GDM1 (cell line): ENCODE measurements at regions not wholly inside any gene's neighbourhood (a gene's known extent, or its start where the extent isn't known, plus 50 kb on each side); places are given as distances from the start of the nearest gene placed in this dataset.

Source experiments
- DNase-seq: peaks from one replicate; lab custom pipeline; 2025; lab: John Stamatoyannopoulos, UW

DNA sequence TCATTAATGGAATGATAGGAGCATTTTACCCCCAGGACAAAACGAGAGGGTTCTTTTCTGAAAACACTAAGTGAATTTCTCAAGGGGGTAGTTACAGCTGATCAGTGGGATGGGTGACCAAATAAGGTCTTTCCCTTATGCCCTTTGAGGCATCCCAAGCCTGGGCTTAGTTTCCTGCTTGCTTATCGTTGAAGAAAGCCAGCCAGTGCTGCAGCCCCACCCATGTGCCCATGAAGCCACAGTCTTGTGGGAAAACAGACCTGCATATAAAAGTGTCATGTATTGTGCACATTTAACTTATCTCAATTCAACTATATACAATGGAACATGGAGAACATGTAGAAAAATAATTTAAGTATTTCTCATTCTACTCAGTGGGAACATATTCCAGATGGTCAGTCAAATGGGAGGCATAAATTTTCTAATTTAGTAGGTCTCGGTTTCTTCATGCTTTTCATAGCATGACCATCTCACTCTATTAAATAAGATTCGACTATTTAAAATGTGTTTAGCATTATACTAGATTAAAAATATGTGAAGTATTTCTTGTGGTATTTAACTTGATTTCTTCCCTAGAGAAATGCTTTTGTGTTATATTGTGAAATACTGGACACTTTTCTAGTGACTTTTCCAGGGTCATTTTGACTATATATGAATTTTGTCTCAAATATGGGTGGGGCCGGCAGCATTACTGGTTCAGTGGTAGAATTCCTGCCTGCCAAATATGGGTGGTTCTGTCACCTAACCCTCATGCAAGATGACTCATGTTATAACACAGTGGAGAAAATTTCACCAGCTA is 189.7 kb upstream of the SGCD start:
- no peak for DNase-seq

DNA sequence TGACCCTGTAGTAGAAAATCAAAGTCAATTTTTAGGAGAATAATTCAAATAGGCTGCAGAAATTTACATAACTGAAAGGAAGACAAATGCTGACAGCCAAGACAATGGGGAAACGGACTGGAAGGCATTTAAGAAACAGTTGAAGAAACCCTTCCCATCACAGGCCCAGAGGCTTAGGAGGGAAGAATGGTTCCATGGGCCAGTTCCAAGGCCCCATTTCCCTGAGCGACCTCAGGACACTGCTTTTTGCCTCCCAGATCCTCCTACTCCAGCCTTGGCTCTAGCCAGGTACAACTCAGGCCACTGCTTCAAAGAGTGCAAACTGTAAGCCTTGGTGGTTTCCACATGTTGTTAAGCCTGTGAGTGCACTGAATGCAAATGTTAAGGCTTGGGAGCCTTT is 184.1 kb upstream of the SGCD start:
- no peak for DNase-seq

DNA sequence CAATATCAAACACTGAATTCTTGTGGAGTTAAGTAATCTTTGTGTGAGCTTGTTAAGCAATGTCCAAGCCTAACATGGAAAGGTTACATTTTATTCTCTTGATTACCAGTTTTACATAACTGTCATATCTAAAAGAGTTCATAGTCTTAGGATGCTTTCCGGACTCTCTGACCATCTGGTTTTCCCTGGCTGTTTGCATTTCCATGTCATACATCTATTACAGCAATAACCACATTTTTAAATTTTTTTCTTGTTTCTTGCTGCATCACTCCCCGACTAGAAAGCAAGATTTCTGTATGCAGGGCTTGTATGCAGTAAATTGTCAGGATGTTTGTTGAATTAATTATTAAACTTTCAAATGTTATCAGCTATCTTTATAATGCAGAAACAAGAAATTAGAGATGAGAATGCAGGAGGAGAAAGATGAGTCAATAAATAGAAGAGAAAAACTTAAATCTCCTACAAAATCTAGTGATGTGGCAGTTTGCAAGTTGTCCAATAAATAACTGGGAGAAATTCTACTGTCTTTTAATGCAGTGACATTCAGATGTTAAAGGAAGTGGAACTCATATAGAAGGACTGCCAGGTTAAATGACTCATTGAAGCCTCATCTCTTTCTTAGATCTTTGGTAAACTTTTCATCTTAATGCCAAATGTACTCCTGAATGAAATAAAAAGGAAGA is 179.6 kb upstream of the SGCD start:
- no peak for DNase-seq

DNA sequence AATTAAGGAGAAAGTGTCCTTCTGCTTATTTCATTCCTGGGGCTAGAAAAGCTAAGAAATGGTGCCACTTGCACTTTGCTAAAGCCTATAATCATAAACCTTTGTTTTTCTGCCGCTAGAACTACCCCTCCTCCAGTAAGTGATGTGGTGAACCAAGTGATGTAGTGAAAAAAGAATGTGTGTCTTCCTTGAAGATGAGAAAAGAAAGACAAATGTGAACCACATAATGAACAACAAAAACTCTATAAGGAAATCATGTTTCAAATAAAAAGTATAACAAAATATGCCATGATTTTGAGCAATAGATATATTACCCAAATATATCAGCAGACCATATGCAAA is 179.0 kb upstream of the SGCD start:
- DNase-seq, result no peak

DNA sequence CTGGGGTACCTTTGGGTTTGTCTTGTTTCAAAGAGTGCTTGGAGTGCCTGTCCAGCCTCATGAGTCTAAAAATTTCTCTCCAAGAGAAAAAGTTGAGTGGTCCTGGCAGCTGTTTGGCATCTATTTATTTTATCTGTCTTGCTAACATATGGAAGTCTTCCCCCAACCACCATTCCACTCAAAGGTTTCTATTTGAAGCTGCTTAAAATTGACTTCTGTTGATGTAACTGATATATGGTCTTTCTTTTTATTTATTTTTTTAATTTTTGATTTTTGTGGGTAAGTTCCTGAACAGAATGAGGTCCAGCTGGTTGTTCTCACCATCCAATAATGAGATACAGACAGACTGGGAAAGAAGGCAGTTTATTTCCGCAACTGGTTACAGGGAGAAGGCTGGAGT is 178.7 kb upstream of the SGCD start:
- no peak for DNase-seq

DNA sequence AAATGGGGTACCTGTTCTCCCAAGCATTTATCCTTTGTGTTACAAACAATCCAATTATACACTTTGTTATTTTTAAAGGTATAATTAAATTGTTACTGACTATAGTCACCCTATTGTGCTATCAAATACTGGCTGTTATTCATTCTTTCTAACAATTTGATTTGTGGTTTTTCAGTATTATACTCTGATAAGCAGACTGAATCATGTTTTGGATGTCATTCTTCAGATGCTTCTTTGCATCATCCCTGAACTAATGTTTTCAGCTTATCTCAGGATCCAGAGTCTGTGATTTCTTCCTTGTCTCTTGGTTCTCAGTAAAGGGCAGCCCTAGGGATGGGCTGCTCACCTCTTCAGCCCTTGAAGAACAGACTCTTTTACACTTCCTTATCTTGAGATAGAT is 177.8 kb upstream of the SGCD start:
- DNase-seq, result no peak

DNA sequence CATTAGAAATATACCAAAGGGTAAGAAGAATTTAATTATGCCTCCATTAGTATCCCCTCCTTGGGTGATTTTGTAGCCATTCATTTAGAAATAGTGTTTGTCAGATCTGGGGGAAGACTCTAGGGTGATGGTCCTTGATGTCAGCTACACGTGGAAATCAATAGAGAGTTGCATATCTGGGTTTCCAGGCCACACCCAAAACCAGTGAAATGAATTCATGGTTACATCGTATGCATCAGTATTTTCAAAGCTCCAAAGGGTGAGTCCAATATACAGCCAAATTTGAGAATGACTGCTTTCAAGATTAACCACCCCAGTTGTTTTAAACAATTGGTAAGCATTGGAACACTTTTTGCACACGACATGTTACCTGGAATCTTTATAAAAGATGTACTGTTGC is 173.4 kb upstream of the SGCD start:
- no peak for DNase-seq

DNA sequence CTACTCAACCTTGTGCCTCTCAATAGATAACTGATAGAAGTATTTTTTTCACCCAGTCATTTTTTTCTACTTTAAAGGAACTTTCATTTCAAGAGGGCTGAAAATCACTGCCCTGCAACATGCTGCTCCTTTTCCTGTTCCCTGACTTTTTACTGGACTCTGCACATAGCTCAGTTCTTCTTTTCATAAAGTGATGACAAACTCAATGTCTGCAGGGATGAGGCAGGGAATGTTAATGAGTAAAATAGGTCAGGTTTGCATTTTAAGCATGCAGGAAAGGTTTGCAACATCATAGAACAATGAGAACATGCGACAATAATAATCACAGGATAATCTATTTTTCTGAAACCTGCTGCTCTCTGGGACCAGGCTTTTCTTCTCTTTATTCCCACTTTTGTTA is 172.2 kb upstream of the SGCD start:
- no peak for DNase-seq

DNA sequence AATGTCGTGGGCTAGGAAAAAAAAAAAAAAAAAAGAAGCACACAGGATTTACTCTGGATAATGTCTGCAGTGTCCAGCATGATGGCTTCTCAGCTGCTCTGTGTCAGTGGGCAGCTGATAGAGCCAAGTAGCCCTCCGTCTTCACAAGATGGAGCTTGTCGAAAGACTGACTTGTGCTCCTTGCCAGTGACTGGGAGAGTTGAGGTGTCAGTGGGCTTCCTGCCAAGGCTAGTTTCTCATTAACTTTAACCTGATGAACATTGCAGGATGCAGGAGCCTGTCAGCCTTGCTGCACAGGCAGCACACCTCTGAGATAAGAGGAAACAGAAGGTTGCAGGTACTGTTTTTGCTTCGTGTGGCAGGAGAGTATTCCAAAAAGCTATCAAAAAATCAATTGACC is 171.4 kb upstream of the SGCD start:
- no peak for DNase-seq

DNA sequence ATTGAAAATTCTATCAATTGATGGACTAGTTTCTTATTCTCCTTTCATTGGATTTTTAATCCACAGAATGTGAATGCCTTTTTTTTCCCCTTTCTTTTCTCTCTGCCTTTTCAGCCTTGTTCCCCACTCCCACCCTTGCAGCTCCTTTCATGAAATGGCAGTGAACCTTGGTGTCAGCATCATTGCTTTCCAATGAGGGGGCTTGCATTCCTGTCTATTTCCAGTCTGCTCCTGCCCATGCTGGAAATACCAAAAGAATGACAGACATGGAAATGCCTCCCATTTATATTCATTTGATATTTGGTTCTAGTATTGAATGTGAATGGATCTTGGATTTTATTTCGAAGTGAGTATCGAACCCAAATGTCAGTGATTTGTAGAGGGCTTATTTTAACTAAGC is 162.7 kb upstream of the SGCD start:
- DNase-seq, result no peak

DNA sequence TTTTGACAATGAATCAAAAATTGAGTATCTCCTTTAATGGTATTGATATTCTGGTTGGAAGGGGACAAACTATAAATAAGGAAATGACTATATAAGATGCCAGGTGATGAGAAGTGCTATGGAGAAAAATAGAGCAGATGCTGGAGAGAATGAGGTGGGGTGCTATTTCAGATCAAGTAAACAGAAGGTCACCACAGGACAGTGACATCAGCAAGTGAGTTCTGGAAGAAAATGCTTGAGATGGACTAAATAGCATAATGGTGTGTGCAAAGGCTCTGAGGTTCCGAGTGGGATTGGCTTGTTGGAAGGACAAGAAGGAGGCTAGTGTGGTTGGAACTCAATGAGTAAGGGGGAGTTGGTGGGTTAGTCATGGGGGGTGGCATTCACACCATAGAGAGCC is 157.5 kb upstream of the SGCD start:
- no peak for DNase-seq

DNA sequence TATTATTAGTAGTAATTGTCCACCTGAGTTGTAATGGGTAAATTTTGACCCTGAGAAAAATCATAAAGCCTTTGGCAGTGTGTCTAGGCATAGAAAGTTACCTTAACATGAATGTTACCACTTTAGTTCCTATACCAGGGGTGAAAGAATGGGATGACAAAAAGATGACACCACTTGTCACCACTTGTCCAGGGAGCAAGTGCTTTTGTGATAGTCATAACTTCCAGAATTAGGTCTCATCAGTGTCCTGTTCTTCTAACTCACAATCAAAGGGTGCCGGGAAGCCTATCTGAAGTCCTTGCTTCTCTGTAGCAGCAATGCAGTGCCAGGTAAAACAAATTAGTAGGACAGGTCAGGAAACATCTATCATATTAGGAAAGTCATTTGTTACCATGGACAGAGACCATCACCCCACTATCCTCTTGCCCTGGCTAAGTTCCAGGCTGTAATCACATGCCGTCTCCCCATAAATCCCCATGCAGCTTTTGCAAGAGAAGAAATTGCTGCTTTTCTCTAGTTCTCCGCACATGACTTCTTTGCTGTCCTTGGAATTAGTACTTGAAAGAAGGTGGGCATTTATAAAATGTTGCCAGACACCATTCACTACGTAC is 156.5 kb upstream of the SGCD start:
- DNase-seq, result no peak

DNA sequence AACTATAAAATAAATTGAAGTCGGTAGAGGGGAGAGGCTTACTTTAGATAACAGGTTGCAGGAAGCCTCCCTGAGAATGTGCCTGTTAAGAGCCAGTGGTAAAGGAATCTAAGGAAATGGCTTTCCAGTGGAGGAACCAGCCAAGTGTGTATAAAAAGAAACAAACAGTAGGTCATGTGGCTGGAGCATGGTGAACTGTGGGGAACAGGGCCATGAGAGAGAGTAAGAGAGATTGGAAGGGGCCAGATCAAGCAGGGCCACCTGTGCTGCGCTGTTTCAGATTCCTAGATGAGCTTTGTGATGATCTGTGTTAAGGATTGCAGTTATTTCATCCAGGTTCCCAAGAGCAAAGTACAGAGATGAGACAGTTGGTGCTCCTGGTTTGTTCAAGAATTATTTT is 152.7 kb upstream of the SGCD start:
- DNase-seq, result no peak

DNA sequence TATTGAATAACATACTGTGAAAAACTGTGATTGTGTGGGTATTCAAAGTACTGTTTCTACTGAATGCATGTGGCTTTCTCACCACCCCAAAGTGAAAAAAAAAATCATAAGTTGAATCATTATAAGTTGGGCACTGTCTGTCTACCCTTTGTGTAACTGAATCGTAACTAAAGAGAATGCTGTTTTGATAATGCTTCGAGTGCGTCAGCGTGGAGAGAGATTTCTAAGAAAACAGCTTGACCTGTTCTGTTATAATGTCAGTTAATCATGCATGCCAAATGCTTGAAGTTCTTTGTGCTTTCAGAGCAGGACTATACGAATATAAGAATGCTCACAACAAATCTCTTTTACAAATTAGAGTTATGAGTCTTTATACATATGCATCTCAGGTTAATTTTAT is 148.8 kb upstream of the SGCD start:
- no peak for DNase-seq

DNA sequence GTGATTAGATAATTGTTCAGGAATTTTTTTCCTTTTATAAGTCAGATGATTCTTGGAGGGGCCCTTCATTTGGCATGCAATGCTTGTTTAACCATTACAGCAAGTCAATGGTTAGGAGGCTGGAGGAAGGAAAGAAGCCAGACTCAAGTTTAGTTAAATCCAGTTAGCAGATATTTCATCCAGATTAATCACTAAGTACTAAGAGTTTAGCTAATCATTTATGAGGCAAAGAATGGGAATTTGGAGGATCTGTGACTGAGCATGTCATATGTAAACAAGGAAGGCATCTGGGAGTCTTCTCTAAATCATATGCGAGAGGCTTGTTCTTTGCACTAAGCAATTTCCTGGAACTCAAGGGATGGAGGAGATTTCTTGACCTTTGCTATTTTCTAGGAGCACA is 145.3 kb upstream of the SGCD start:
- DNase-seq, result no peak

DNA sequence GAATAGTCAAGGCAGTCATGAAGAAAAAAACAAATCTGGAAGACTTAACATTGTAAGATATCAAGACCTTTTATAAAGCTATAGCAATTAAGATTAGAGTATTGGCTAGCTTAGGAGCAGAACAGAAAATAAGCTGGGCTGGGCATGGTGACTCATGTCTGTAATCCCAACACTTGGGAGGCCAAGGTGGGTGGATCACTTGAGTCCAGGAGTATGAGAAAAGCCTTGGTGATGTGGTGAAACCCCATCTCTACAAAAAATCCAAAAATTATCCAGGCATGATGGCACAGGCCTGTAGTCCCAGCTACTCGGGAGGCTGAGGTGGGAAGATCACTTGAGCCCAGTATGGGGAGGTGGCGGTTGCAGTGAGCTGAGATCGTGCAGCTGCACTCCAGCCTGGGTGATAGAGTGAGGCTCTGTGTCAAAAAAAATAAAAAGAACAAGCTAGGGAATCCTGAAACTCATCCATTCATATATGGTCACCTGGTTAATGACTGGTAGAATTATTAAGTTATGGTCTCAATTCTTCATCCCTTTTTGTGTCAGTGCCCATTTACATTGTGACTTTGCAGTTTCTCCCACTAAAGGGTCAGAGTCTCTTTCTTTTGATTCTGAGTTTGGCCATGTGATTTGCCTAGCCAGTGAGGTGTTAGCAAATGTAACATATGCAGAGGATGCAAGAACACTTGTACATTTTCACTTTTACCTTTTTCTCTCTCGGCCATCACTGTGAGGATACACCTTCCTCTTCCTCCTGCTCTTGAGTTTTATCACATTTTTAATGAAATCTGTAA is 144.6 kb upstream of the SGCD start:
- DNase-seq, result no peak

DNA sequence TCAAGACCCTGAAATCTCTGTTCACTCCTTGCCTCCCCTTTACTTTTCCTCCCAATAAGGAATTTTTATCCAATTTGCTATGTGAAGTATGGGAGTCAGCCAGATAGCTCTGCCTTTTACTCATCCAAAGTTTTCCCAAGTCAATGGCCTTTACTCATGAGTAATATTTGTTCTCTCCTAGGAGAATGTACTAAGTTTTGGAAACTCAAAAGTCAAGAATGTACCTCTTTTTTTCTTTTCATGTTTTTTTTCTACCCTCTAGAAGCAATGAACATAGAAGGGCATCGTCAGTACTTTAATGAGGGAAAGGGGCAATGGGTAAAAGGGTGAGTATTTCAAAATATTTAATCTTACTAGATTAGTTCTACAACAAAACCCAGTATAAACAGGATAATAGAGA is 140.2 kb upstream of the SGCD start:
- DNase-seq, result no peak

DNA sequence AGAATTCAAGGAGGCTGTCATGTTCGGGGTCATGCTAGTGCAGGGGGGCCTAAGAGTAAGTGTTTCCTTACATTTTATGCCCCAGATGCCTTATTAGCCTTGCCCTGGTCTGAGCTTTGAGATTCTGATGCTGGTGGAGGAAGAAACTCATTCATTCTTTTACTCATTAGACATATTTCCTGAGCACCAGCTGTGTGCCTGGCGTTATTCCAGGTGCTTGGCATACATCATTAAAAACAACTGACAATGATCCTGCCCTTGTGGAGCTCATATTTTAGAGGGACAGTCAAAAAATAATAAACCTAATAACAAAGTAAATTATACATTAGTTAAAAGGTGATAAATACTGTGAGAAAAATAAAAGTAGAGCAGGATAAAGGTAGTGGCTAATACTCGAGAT is 138.9 kb upstream of the SGCD start:
- DNase-seq, result no peak

DNA sequence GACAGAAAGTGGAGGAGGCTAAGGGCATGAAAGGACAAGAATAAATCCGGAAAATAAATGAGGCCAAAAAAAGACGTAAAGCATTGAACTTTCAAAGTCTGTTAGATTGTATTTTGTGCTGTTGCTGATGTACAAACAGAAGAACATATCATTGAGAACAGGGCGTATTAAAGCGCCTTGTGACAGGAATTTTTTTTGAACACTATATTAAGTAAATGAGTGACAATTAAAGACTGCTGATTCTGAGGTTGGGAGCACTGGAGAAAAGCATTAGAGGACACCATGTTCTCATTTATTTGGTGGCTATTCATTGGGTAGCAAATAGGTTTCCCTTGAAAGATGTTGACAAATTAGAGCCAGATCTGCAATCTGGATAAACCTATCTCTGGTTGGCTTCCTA is 137.3 kb upstream of the SGCD start:
- DNase-seq, result no peak

DNA sequence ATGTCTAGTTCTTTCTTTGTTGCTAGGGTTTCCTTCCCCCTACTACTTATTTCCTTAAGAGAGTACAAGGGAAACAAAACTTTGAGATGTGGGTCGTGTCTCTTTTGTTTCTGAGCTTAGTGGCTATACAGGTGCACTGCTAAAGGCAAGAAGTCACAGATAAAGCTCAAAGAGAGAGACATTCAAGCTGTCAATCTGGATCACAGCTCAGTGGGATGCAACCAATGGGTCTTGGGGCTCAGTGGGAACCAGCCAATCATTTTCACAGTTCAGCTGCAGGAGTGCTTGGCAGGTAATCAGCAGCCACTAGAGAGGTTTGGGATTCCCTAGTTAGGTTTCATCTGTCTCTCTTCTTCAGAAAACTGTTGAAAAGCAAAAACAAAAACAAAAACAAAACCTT is 135.4 kb upstream of the SGCD start:
- DNase-seq, result no peak

DNA sequence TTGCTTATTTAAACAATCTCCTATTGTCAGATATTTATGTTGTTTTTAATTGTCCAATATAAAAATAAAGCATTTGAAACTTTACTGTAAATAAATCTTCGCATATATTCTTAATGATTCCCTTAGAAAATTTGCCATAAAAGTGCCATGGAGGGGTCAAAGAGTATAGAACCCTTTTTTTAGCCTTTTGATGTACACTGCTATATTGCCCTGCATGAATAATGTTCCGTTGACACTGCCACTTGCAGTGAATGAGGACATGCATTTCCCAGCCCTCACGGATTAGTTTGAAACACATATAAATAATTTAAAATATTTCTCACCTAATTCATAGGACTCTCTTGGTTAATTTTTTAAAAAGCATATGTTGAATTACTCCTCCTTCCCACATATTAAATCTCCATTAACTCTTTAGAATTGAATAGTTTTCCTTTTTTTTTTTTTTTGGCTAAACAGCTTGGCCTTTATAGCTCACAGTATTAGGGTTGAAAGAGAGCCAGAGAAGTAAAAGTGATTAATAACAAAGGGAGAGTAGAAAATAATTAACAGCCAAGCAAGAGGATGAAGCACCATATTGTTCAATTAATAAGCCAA is 129.8 kb upstream of the SGCD start:
- no peak for DNase-seq

DNA sequence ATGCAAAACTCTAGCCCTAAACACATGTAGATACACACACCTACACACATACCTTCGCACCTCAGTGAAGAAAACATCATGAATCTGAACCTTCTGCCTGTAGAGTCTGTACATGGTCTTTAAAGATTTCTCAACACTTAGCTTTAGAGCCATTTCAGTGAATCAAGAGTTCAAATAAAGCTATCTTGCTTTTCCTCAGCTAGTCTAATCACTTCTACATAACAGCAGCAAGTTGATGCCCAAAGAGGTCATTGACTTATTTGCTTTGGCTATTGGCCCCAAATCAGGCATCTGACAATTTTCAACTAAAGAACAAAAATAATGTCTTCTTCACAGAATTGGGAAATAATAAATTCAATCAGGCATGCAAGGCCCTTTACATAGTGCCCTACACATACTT is 127.9 kb upstream of the SGCD start:
- DNase-seq, result no peak
